Pancreas (tissue), 10 donors: ENCODE measurements at regions not wholly inside any gene's neighbourhood (a gene's known extent, or its start where the extent isn't known, plus 50 kb on each side); places are given as distances from the start of the nearest gene placed in this dataset.

Experiments used
- ATAC-seq, 4 donors: fragments of 200-7000 bp; cut with Tn5 transposase; one replicate each; pipeline versions ENCODE4 v1.8.0 to v1.9.1; 2020; ENCODE audit warnings: mild to moderate bottlenecking in 4 of 4, moderate library complexity in 4 of 4
- DNase-seq, 6 donors: peaks; one replicate each; pipeline ENCODE4 v3.0.0-alpha.2; 2020
- FAIRE-seq: peaks from 2 replicates; lab custom pipeline; 2012; peaks lifted over from hg19 to GRCh38; lab: Jason Lieb, UNC
- H3K27ac ChIP-seq, 4 donors: fragments of 200-600 bp; sonication (generic); 1 replicate in 3 of 4; 2 replicates in 1 of 4; pipeline versions ENCODE4 v1.5.0 to v1.8.0; 2020
- H3K27me3 ChIP-seq, 4 donors: fragments of 200-600 bp; one replicate each; pipeline ENCODE4 v1.8.0; 2021
- H3K36me3 ChIP-seq, 3 donors: fragments of 200-600 bp; sonication (generic) in 1 of 3; one replicate each; pipeline versions ENCODE4 v1.5.0 to v1.8.0; 2020 to 2021
- H3K4me1 ChIP-seq, 3 donors: fragments of 200-600 bp; one replicate each; pipeline ENCODE4 v1.8.0; 2021
- H3K4me3 ChIP-seq, 4 donors: fragments of 200-600 bp; sonication (generic) in 2 of 4; one replicate each; pipeline versions ENCODE4 v1.5.0 to v1.8.0; 2020 to 2021
- H3K9me3 ChIP-seq, 4 donors: fragments of 200-600 bp; one replicate each; pipeline ENCODE4 v1.8.0; 2021
- CTCF ChIP-seq, 4 donors: fragments of 200-600 bp; sonication (generic) in 3 of 4; IDR thresholded peaks; one replicate each; pipeline versions ENCODE4 v1.5.0 to v1.8.0; 2021; ENCODE audit warnings: antibody characterized with exemption in 4 of 4
- WGBS, 2 donors: extraction: QIAGEN DNeasy Blood & Tissue Kit; methylation state at CpG; one replicate each; pipeline ENCODE4 v1.1.7; 2013; 5-methylcytosine and 5-hydroxymethylcytosine counted together
- intact Hi-C, 3 donors: fragments of 100-400 bp; cut with DNase I; formaldehyde crosslinking; loops; one replicate each; pipeline versions ENCODE4 v1.11.1 to v1.14.2; 2022
- donor health status: healthy with polysubstance abuse.
- donor health status: DM: no; HTN: no; CAD: no; lungs with moderate emphysema.
- donor health status: DM: no; HTN: no; CAD: no.
- donor health status: control.
- donor health status: control.
- donor health status: Bipolar disorder and iron deficiency.
- donor health status: DM: yes; HTN: yes; CAD: no.
- donor health status: DM: no; HTN: no; CAD: no.
- donor health status: DM: no; HTN: no; CAD: no.
- donor health status: DM: yes; HTN: yes; CAD: no.

- intact Hi-C loops = loop anchor here in 1 of 3 donors (10.0 kb wide), 1 partner anchor 54 kb away; no protein-coding TSS in a partner anchor
- Histone ChIP-seq H3K27ac (no peak overlapping the region), H3K36me3 (no peaks in the 10 kb centered on the region), H3K9me3 (no peaks in the 10 kb centered on the region), H3K4me3 (no peak overlapping the region), H3K27me3 (no peaks in the 10 kb centered on the region), H3K4me1 (no peaks in the 10 kb centered on the region)
- 52 to 56% methylated on average over 2 of the region's 2 CpGs for WGBS, 2 donors
- ATAC-seq = no peak
- no peak for TF ChIP-seq CTCF (IDR thresholded peaks at IDR 0.05)
- FAIRE-seq = no peak
- DNase-seq = no peak
Measured at GRCh38 chr17:34769049-34769448, 189.7 kb downstream of the TMEM132E start.

GRCh38 chr17:34765291-34765690 lies 185.9 kb downstream of the TMEM132E start:
- no peaks in the 10 kb centered on the region for H3K27me3 ChIP-seq
- H3K9me3 ChIP-seq = no peaks in the 10 kb centered on the region
- H3K27ac ChIP-seq = no peak overlapping the region
- TF ChIP-seq CTCF (IDR thresholded peaks at IDR 0.05) = no peak
- FAIRE-seq (no peak), DNase-seq (no peak), ATAC-seq (no peak)
- H3K4me3 ChIP-seq = no peak overlapping the region
- no peaks in the 10 kb centered on the region for H3K36me3 ChIP-seq
- intact Hi-C loops = loop anchor here in 1 of 3 donors (10.0 kb wide), 1 partner anchor 50 kb away; no protein-coding TSS in a partner anchor
- 65 to 68% methylated on average over 5 of the region's 5 CpGs for WGBS, 2 donors
- no peaks in the 10 kb centered on the region for H3K4me1 ChIP-seq

GRCh38 chr17:34764716-34765115 lies 185.3 kb downstream of the TMEM132E start:
- H3K4me3 ChIP-seq = no peak overlapping the region
- H3K36me3 ChIP-seq = no peaks in the 10 kb centered on the region
- no peak overlapping the region for H3K27ac ChIP-seq
- no peaks in the 10 kb centered on the region for H3K27me3 ChIP-seq
- TF ChIP-seq CTCF (IDR thresholded peaks at IDR 0.05) = no peak
- H3K9me3 ChIP-seq = no peaks in the 10 kb centered on the region
- H3K4me1 ChIP-seq = no peaks in the 10 kb centered on the region
- ATAC-seq (no peak), FAIRE-seq (no peak), DNase-seq (no peak)
- WGBS, 2 donors = 58 to 60% methylated on average over 3 of the region's 3 CpGs
- intact Hi-C loops = loop anchor here in 2 of 3 donors (5.0 to 10.0 kb wide), 2 partner anchors 50 to 52 kb away; no protein-coding TSS in a partner anchor

- H3K9me3 ChIP-seq = no peaks in the 10 kb centered on the region
- DNase-seq (no peak), ATAC-seq (no peak), FAIRE-seq (no peak)
- intact Hi-C loops = loop anchor here in 2 of 3 donors (5.0 to 10.0 kb wide), 2 partner anchors 49 to 52 kb away; no protein-coding TSS in a partner anchor
- no peaks in the 10 kb centered on the region for H3K36me3 ChIP-seq
- 62 to 70% methylated on average over 7 of the region's 7 CpGs for WGBS, 2 donors
- H3K4me1 ChIP-seq = no peaks in the 10 kb centered on the region
- H3K27ac ChIP-seq = no peak overlapping the region
- no peak for TF ChIP-seq CTCF (IDR thresholded peaks at IDR 0.05)
- no peak overlapping the region for H3K4me3 ChIP-seq
- H3K27me3 ChIP-seq = no peaks in the 10 kb centered on the region
Measured at GRCh38 chr17:34763728-34764665, 184.6 kb downstream of the TMEM132E start.
